ENCODE measurements at regions not wholly inside any gene's neighbourhood (a gene's known extent, or its start where the extent isn't known, plus 50 kb on each side); places are given as distances from the start of the nearest gene placed in this dataset.

GRCh38 chr14:96727073-96727472 lies 70.1 kb upstream of the VRK1 start:
- ATAC-seq (ENCODE audit: low FRiP score in 2 of 2) (no peak), DNase-seq (no peak)
- Histone ChIP-seq H3K4me3 (no peak overlapping the region), H3K9me3 (no peaks in the 10 kb centered on the region), H3K27ac (no peak overlapping the region), H3K36me3 (no peaks in the 10 kb centered on the region), H3K27me3 (no peaks in the 10 kb centered on the region), H3K4me1 (no peaks in the 10 kb centered on the region)
- WGBS, 2 donors = 83 to 87% methylated on average over 2 of the region's 2 CpGs
- TF ChIP-seq POLR2AphosphoS5 (IDR thresholded peaks at IDR 0.05) (no peak), CTCF (IDR thresholded peaks at IDR 0.05) (no peak), POLR2A (IDR thresholded peaks at IDR 0.05) (no peak), EP300 (IDR thresholded peaks at IDR 0.05) (no peak)

- DNase-seq (no peak), ATAC-seq (ENCODE audit: low FRiP score in 2 of 2) (no peak)
- WGBS, 2 donors = 70 to 75% methylated on average over 3 of the region's 3 CpGs
- no peaks in the 10 kb centered on the region for H3K36me3 ChIP-seq
- no peaks in the 10 kb centered on the region for H3K9me3 ChIP-seq
- no peaks in the 10 kb centered on the region for H3K27me3 ChIP-seq
- H3K27ac ChIP-seq = no peak overlapping the region
- no peaks in the 10 kb centered on the region for H3K4me1 ChIP-seq
- TF ChIP-seq POLR2AphosphoS5 (IDR thresholded peaks at IDR 0.05) (no peak), EP300 (IDR thresholded peaks at IDR 0.05) (no peak), POLR2A (IDR thresholded peaks at IDR 0.05) (no peak), CTCF (IDR thresholded peaks at IDR 0.05) (no peak)
- H3K4me3 ChIP-seq = no peak overlapping the region
These were observed 69.7 kb upstream of the VRK1 start for GRCh38 chr14:96727491-96727890.

DNA sequence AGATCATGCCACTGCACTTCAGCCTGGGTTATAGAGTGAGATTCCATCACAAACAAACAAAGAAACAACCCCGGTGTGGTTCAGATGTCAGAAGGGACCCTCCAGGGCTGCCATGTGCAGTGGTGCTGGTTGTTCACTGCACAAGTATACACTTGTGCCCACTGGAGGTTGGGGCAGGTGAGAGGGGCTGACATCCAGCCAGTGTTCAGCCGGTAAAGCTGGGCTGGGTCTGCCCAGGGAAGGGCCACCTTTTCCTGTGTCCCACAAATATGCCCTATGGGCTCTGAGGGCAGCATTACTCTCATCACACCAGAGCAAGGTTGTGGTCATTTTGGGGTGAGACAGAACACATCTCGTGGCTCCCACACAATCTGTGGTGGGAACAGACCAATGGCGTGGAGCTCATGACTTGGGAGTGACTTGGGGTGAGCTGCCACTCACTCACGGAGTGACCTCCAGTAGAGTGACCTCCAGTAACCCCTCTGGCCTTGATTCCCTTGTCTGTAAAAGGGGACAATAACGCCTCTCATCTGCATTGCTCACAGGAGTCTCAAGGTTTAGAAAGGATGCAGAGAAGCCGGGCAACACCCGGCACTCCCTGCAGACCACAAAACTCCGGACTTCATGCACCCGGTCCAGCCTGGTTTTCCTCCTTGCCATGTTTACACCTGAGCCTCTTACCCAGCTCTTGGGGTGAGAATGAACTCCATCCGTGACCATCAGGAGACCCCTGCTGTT lies 69.0 kb upstream of the VRK1 start:
- DNase-seq = no peak
- TF ChIP-seq EP300 (IDR thresholded peaks at IDR 0.05) (no peak), POLR2AphosphoS5 (IDR thresholded peaks at IDR 0.05) (no peak), POLR2A (IDR thresholded peaks at IDR 0.05) (no peak), CTCF (IDR thresholded peaks at IDR 0.05) (no peak)
- no peak overlapping the region for H3K27ac ChIP-seq

DNA sequence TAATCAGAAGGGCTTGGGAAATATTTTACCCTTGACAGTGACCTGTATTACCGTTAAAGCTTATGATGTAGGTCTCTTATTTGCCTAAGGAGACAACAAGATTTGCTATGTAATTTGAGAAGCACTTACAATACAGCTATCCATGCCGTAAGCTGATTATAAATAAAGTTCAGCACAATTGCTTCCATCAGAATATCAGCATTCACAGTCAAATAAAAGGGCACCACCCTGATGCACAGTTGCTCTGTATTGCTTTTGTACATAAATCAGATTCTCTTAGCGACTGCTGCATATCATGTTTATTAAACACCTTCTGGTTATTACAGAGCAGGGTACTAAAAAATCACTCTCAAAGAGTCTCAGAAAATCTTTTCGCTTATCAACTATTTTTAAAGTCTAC lies 67.3 kb upstream of the VRK1 start:
- no peak for TF ChIP-seq EP300 (IDR thresholded peaks at IDR 0.05)
- no peak for TF ChIP-seq CTCF (IDR thresholded peaks at IDR 0.05)
- no peak for TF ChIP-seq POLR2A (IDR thresholded peaks at IDR 0.05)
- TF ChIP-seq POLR2AphosphoS5 (IDR thresholded peaks at IDR 0.05) = no peak

More for the DNA sequence above, 69.0 kb upstream of the VRK1 start:
- no peaks in the 10 kb centered on the region for H3K36me3 ChIP-seq
- H3K9me3 ChIP-seq = no peaks in the 10 kb centered on the region
- no peaks in the 10 kb centered on the region for H3K27me3 ChIP-seq
- WGBS, 2 donors = 77 to 79% methylated on average over 10 to 11 of the region's 11 CpGs
- H3K4me1 ChIP-seq = no peaks in the 10 kb centered on the region
- H3K4me3 ChIP-seq = no peak overlapping the region
- ATAC-seq (ENCODE audit: low FRiP score in 2 of 2) = no peak

GRCh38 chr14:96730386-96730785 lies 66.8 kb upstream of the VRK1 start:
- TF ChIP-seq EP300 (IDR thresholded peaks at IDR 0.05) (no peak), POLR2A (IDR thresholded peaks at IDR 0.05) (no peak), POLR2AphosphoS5 (IDR thresholded peaks at IDR 0.05) (no peak), CTCF (IDR thresholded peaks at IDR 0.05) (no peak)
- no peak for ATAC-seq (ENCODE audit: low FRiP score in 2 of 2)
- H3K36me3 ChIP-seq = no peaks in the 10 kb centered on the region
- no peaks in the 10 kb centered on the region for H3K4me1 ChIP-seq
- 78 to 83% methylated on average over 7 of the region's 7 CpGs for WGBS, 2 donors
- H3K9me3 ChIP-seq = no peaks in the 10 kb centered on the region
- H3K4me3 ChIP-seq = no peak overlapping the region
- no peaks in the 10 kb centered on the region for H3K27me3 ChIP-seq
- no peak for DNase-seq
- H3K27ac ChIP-seq = no peak overlapping the region

More for the DNA sequence above, 67.3 kb upstream of the VRK1 start:
- ATAC-seq (ENCODE audit: low FRiP score in 2 of 2) = no peak
- H3K4me3 ChIP-seq = no peak overlapping the region
- no peaks in the 10 kb centered on the region for H3K27me3 ChIP-seq
- WGBS, 2 donors = 60 to 61% methylated on average over 4 of the region's 4 CpGs
- no peaks in the 10 kb centered on the region for H3K36me3 ChIP-seq
- DNase-seq = no peak
- H3K4me1 ChIP-seq = no peaks in the 10 kb centered on the region
- H3K9me3 ChIP-seq = no peaks in the 10 kb centered on the region
- no peak overlapping the region for H3K27ac ChIP-seq

Measured in upper lobe of left lung (tissue), 6 donors.